Astrocyte of the spinal cord (primary cell): ENCODE measurements at regions not wholly inside any gene's neighbourhood (a gene's known extent, or its start where the extent isn't known, plus 50 kb on each side); places are given as distances from the start of the nearest gene placed in this dataset.
A peak's percentile ranks its signal among the peaks of the same experiment; 100 is the strongest.
"Not testable (repeated sequence)": the region's sequence is repeated elsewhere in the genome, so short reads cannot be mapped to it uniquely, and the experiment has no call there.

Experiments
- DNase-seq: peaks from one replicate; pipeline ENCODE4 v3.0.0; 2011; ENCODE audit warnings: low read depth, low spot score
- H3K4me3 ChIP-seq: 2 replicates; pipeline ENCODE4 v1.5.1; 2011; ENCODE audit warnings: low read depth, mild to moderate bottlenecking, low read length, moderate library complexity
- CTCF ChIP-seq: IDR thresholded peaks from 2 replicates; pipeline ENCODE4 v1.5.1; 2012; ENCODE audit warnings: low read depth, mild to moderate bottlenecking, low read length, inconsistent platforms
- in situ Hi-C: cut with HindIII; loops from 2 replicates; pipeline ENCODE4 v1.10.0; 2017; ENCODE audit warnings: low sequenced_read_pairs

- in situ Hi-C loops, result no loop called here
- TF ChIP-seq CTCF, result no peak
- DNase-seq, result no peak
These were observed 569.1 kb upstream of the GRID2 start for GRCh38 chr4:91734682-91735081.

GRCh38 chr4:91738831-91739230 is 564.9 kb upstream of the GRID2 start:
- DNase-seq, H3K4me3 ChIP-seq, in situ Hi-C loops: not testable (repeated sequence)

More at GRCh38 chr4:91734682-91735081, 569.1 kb upstream of the GRID2 start:
- H3K4me3 ChIP-seq, result no peak overlapping the region

GRCh38 chr4:91746551-91746950 is 557.2 kb upstream of the GRID2 start:
- no peak overlapping the region for H3K4me3 ChIP-seq
- TF ChIP-seq CTCF, result no peak
- DNase-seq, result no peak
- in situ Hi-C loops, result no loop called here

- DNase-seq, result no peak
- in situ Hi-C loops, result no loop called here
- H3K4me3 ChIP-seq, result no peak overlapping the region
- no peak for TF ChIP-seq CTCF
These were observed 551.8 kb upstream of the GRID2 start for GRCh38 chr4:91751961-91752360.

- in situ Hi-C loops, result no loop called here
- peak; percentile 26 for DNase-seq
- no peak for TF ChIP-seq CTCF
These were observed 549.0 kb upstream of the GRID2 start for GRCh38 chr4:91754716-91755115.

GRCh38 chr4:91758487-91758886 is 545.3 kb upstream of the GRID2 start:
- TF ChIP-seq CTCF, result no peak
- peak; percentile 57 for DNase-seq
- in situ Hi-C loops, result no loop called here
- H3K4me3 ChIP-seq, result no peak overlapping the region

More at GRCh38 chr4:91754716-91755115, 549.0 kb upstream of the GRID2 start:
- H3K4me3 ChIP-seq, result no peak overlapping the region

- H3K4me3 ChIP-seq, result no peak overlapping the region
- TF ChIP-seq CTCF, result no peak
- in situ Hi-C loops, result no loop called here
- no peak for DNase-seq
These were observed 539.7 kb upstream of the GRID2 start for GRCh38 chr4:91764085-91764484.
